Spleen (tissue), 7 donors: ENCODE measurements at regions not wholly inside any gene's neighbourhood (a gene's known extent, or its start where the extent isn't known, plus 50 kb on each side); places are given as distances from the start of the nearest gene placed in this dataset.

Experiments
- POLR2A ChIP-seq, 3 donors: fragments of 450-650 bp; IDR thresholded peaks; one replicate each; pipeline ENCODE4 v1.5.1; 2017; ENCODE audit warnings: antibody characterized with exemption in 3 of 3, mild to moderate bottlenecking in 1 of 3
- POLR2AphosphoS5 ChIP-seq, 3 donors: sonication (generic); formaldehyde crosslinking; IDR thresholded peaks; one replicate each; pipeline ENCODE4 v1.5.1; 2017; ENCODE audit warnings: antibody characterized with exemption in 3 of 3
- TF ChIP-seq, protein P1 (sequence below), 11 experiments: fragments of 200-600 bp in 7 of 11; fragments of 450-650 bp in 4 of 11; sonication (generic) in 4 of 11; IDR thresholded peaks in 8 of 11; conservative IDR thresholded peaks in 3 of 11; 1 replicate in 7 of 11; 2 replicates in 4 of 11; pipeline versions ENCODE4 v1.4.0 to v1.8.0; 2016 to 2021; ENCODE audit warnings: antibody characterized with exemption in 11 of 11, inconsistent platforms in 4 of 11, mild to moderate bottlenecking in 1 of 11
- donor health status: DM: no; HTN: no; CAD: no; lungs with moderate emphysema.
- donor health status: DM: no; HTN: no; CAD: no.
- donor health status: DM: no; HTN: no; CAD: no.

DNA sequence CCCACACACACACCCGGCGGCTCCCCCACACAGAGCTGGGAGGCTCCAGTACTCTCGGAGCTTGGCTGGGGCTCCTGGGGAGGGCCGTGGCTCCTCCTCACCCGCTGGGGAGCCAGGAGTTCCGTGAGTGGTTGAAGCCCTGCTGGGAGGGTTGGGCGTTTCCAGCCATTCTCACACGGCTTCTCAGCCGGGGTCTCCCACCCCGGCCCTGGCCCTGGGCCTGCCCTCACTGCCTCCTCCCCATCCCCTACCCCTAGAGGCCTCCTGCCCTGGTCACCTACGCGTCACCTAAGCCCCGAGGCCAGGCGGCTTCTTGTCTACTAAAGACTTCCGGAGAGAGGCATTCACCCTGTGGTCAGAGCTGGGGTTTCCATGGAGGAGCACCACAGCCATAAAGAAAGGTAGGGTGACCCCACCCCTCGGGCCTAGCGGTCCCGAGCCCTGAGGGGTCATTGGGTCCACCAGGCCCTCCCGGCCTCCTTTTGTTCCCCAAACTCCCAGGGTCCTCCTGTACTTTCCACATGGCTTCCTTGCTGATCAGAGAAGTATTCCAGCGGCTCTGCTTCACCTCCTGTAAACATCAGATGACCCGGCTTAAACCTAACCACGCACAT, 99.3 kb downstream of the TTLL2 start:
- TF ChIP-seq, protein P1, sequence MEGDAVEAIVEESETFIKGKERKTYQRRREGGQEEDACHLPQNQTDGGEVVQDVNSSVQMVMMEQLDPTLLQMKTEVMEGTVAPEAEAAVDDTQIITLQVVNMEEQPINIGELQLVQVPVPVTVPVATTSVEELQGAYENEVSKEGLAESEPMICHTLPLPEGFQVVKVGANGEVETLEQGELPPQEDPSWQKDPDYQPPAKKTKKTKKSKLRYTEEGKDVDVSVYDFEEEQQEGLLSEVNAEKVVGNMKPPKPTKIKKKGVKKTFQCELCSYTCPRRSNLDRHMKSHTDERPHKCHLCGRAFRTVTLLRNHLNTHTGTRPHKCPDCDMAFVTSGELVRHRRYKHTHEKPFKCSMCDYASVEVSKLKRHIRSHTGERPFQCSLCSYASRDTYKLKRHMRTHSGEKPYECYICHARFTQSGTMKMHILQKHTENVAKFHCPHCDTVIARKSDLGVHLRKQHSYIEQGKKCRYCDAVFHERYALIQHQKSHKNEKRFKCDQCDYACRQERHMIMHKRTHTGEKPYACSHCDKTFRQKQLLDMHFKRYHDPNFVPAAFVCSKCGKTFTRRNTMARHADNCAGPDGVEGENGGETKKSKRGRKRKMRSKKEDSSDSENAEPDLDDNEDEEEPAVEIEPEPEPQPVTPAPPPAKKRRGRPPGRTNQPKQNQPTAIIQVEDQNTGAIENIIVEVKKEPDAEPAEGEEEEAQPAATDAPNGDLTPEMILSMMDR (IDR thresholded peaks at IDR 0.05 in 8 of 11, conservative IDR thresholded peaks at IDR 0.05 in 3 of 11), result no peak
- TF ChIP-seq POLR2AphosphoS5 (IDR thresholded peaks at IDR 0.05), result no peak
- TF ChIP-seq POLR2A (IDR thresholded peaks at IDR 0.05), result no peak
